Urothelium cell line (cell line): ENCODE measurements at regions not wholly inside any gene's neighbourhood (a gene's known extent, or its start where the extent isn't known, plus 50 kb on each side); places are given as distances from the start of the nearest gene placed in this dataset.
"Not testable (repeated sequence)": the region's sequence is repeated elsewhere in the genome, so short reads cannot be mapped to it uniquely, and the experiment has no call there.

Source experiments
- DNase-seq: peaks from one replicate; pipeline ENCODE4 v3.0.0; 2011; ENCODE audit warnings: low spot score, mixed read lengths
- FAIRE-seq: peaks from 2 replicates; lab custom pipeline; 2011; peaks lifted over from hg19 to GRCh38; lab: Jason Lieb, UNC

- DNase-seq (peak; percentile 20), FAIRE-seq (no peak)
Measured at GRCh38 chr16:75919664-75920063, 193.4 kb upstream of the CPHXL start.

GRCh38 chr16:75921281-75921680 lies 195.0 kb upstream of the CPHXL start:
- FAIRE-seq, result no peak
- no peak for DNase-seq

GRCh38 chr16:75922250-75922649 lies 196.0 kb upstream of the CPHXL start:
- no peak for FAIRE-seq
- DNase-seq, result no peak

GRCh38 chr16:75924397-75924796 lies 198.1 kb upstream of the CPHXL start:
- no peak for DNase-seq
- no peak for FAIRE-seq

- DNase-seq (no peak), FAIRE-seq (no peak)
Measured at GRCh38 chr16:75927810-75928209, 201.5 kb upstream of the CPHXL start.

DNA sequence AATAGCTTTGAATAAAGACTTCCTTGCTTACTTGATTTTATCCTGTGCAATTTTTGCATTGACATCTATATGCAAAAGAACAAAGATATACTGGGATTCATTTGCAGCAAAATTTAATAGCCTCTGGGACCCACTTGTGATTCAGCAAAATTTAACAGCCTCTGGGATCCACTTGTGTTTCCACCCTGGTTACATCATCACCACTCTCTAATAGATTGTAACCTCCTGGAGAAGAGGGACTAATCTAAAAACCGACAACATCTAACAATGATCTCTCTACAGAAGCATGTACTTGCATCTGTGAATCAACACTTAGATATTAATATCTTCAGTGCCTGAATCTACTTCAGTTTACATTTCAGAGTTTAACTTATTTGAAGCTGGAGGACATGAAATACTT lies 202.0 kb upstream of the CPHXL start:
- FAIRE-seq, result no peak
- DNase-seq, result no peak

GRCh38 chr16:75929046-75929445 lies 202.8 kb upstream of the CPHXL start:
- FAIRE-seq (no peak), DNase-seq (no peak)

GRCh38 chr16:75931043-75931442 lies 204.8 kb upstream of the CPHXL start:
- no peak for FAIRE-seq
- peak; percentile 65 for DNase-seq

DNA sequence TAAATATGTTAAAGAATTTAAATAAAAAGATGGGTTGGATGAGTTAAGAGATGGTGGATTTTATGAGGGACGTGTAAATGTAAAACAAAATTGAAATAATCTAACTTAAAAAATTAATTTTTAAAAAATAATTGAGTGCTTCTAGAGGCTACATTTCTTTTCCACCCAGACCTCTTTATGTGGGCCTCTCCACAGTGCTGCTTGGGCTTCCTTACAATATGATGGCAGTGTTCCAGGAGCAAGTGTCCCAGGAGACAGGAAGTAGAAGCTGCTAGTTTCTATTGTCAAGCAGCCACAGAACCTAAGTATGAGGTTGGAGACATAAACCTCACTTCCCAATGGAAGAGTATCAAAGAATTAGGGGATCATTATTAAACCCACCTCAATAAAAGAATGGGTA lies 205.7 kb upstream of the CPHXL start:
- FAIRE-seq (no peak), DNase-seq (no peak)

- no peak for FAIRE-seq
Measured at GRCh38 chr16:75938818-75939217, 212.5 kb upstream of the CPHXL start.

DNA sequence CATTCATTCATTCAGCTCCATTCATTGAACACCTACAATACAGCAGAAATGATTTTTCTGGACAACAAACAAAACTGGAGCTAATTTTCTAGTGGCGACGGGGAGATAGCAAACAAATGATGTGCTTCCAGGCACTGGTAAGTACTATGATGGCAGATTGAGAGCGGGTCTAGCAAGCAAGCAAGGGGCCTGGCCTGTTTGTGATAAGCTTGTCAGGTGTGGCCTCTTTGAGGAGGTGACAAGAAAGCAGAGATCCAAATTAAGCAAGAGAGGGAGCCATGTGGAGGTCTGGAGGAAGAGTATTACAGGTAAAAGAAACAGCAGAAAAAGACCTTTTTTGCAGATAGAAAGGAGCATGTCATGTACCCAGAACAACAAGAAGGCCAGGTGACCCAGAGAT lies 216.1 kb upstream of the CPHXL start:
- DNase-seq, result no peak
- no peak for FAIRE-seq

More at GRCh38 chr16:75938818-75939217, 212.5 kb upstream of the CPHXL start:
- no peak for DNase-seq

- FAIRE-seq (no peak), DNase-seq (no peak)
Measured at GRCh38 chr16:75942936-75943335, 216.6 kb upstream of the CPHXL start.

GRCh38 chr16:75943705-75944514 lies 217.6 kb upstream of the CPHXL start:
- FAIRE-seq, result no peak
- DNase-seq, result no peak

DNA sequence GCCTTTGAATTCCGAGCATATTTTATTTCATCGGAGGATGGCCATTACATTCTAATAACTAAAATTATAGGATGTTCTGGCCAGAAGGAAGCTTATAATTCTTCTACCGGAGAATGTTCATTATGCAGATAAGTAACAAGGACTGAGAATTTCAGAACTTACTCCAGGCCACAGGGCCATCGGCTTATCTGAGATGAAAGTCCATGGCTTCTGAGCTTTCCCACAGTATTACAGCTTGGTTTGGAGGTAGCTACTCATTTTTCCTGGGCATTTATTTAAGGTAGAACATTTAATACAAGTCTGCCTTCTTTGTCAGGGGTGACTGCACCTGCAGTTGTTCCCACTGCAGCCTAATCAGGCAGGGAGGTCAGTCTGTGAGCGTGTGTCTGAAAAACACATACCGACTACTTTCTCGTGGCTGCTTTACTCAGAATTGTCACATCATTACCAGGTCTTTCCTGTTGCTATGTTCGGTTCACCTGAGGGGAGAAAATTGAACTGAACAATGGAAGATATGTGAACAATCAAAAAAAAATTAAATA lies 219.7 kb upstream of the CPHXL start:
- DNase-seq (no peak), FAIRE-seq (no peak)

DNA sequence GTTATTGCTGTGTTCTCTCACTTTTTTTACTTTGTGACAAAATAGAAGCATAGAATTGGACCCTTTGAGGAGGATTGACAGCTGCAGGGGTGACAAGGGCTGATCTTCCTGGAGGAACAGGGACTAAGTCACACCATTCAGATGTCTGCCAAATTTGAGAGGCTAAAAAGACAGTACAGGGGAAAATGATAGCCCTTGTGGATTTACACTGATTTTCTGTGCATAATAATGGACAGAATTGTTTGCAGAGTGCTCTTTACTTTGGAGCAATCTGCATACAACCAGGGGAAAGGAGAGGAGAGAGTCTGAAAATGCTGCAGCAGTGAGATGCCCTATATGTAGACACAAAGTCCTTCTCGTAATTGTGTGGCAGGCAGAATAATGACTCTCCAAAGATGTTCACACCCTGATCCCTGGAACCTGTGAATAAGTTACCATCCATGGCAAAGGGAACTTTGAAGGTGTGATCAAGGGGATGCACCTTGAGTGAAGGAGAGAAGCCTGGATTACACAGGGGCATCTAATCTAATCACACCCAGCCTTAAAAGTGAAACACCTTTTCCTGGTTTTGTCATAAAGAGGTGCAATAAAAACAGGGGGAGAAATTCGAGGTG lies 221.4 kb upstream of the CPHXL start:
- FAIRE-seq (no peak), DNase-seq (no peak)

DNA sequence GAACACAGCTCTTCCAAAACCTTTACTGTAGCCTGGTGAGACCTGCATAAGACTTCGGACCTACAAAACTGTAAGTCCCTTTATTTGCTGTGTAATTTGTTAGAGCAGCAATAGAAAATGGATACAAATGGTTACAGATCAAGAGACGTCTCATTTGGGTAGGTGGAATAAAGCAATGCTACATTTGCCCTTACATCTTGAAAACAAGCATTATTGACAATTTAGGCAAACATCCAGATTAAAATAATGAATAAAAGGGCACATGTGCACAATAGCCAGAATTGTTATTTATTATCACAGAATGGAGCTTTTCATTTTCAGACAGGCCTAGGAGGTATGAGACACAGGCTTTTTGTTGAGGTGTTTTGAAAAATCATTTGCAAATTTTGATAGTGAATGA lies 222.2 kb upstream of the CPHXL start:
- DNase-seq, result no peak
- FAIRE-seq, result no peak

GRCh38 chr16:75948886-75949285 lies 222.6 kb upstream of the CPHXL start:
- FAIRE-seq (no peak), DNase-seq (no peak)

GRCh38 chr16:75952124-75952523 lies 225.8 kb upstream of the CPHXL start:
- DNase-seq, result no peak
- no peak for FAIRE-seq

GRCh38 chr16:75957870-75958269 lies 231.6 kb upstream of the CPHXL start:
- FAIRE-seq, result no peak

DNA sequence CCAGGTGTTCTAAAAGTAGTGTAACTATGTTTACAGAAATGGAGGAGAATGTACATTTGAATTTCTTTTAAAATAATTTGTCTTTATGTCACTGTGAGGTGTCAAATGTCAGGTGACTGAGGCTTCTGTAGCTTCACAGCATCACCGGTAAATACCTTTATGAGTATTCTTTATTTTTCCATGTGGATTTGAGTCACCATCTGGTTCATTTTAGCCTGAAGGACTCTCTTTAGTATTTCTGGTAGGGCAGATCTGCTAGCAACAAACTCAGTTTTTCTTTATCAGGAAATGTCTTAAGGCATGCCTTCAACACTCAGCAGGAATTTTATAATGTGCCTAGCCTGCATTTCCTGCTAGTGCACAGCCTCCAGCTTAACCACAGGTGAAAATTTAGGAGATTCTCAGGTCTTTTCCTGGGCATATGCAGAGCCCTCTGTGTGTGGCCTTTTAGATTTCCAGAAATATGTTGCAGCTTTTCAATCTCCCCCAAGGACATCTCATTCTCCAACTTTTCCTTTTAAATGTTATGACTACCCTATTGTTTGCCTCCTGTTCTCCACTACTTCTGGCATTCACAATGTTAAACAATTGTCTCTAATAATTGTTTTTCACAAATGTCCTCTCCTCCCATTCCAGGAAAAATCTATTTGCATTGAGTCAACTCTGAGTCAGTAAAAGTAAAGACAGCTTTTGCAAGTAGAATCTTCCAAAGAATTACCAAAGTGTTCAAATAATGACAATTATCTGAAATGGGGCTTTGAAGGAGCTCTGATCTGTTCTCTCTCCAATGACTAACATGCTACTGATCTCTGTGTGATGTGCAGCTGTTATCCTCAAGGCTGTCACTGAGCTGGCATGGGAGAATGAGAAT lies 239.4 kb upstream of the CPHXL start:
- FAIRE-seq, result no peak

More at GRCh38 chr16:75957870-75958269, 231.6 kb upstream of the CPHXL start:
- no peak for DNase-seq

GRCh38 chr16:75969120-75969519 lies 242.8 kb upstream of the CPHXL start:
- not testable (repeated sequence) for FAIRE-seq, DNase-seq

More for the DNA sequence above, 239.4 kb upstream of the CPHXL start:
- no peak for DNase-seq
